ENCODE measurements at regions not wholly inside any gene's neighbourhood (a gene's known extent, or its start where the extent isn't known, plus 50 kb on each side); places are given as distances from the start of the nearest gene placed in this dataset.

- DNase-seq, result no peak
- no peak for ATAC-seq
- Mint-ChIP-seq H3K9me3 (ENCODE audit: insufficient read depth) (no peaks in the 10 kb centered on the region), H3K27ac (no peak overlapping the region), H3K36me3 (ENCODE audit: low read depth) (no peaks in the 10 kb centered on the region), H3K27me3 (ENCODE audit: low read depth) (no peaks in the 10 kb centered on the region), H3K4me1 (ENCODE audit: low read depth) (no peaks in the 10 kb centered on the region), H3K4me3 (no peak overlapping the region)
- ChIA-PET POLR2A (no interaction called here), CTCF (no interaction called here)
These were observed 169.5 kb downstream of the HS3ST3B1 start for GRCh38 chr17:14470417-14470816.

GRCh38 chr17:14469971-14470370 lies 169.1 kb downstream of the HS3ST3B1 start:
- no peak for ATAC-seq
- DNase-seq, result no peak
- Mint-ChIP-seq H3K27ac (no peak overlapping the region), H3K4me3 (no peak overlapping the region), H3K4me1 (ENCODE audit: low read depth) (no peaks in the 10 kb centered on the region), H3K36me3 (ENCODE audit: low read depth) (no peaks in the 10 kb centered on the region), H3K9me3 (ENCODE audit: insufficient read depth) (no peaks in the 10 kb centered on the region), H3K27me3 (ENCODE audit: low read depth) (no peaks in the 10 kb centered on the region)
- ChIA-PET POLR2A (no interaction called here), CTCF (interaction anchor here (0.6 kb wide), 1 partner anchor 486 kb away, joined by 3 read pairs; no protein-coding TSS in a partner anchor)

GRCh38 chr17:14468858-14469257 lies 168.0 kb downstream of the HS3ST3B1 start:
- CTCF ChIA-PET, result no interaction called here
- POLR2A ChIA-PET, result no interaction called here
- no peaks in the 10 kb centered on the region for H3K27me3 Mint-ChIP-seq (ENCODE audit: low read depth)
- ATAC-seq (no peak), DNase-seq (no peak)
- no peaks in the 10 kb centered on the region for H3K9me3 Mint-ChIP-seq (ENCODE audit: insufficient read depth)
- H3K36me3 Mint-ChIP-seq (ENCODE audit: low read depth), result no peaks in the 10 kb centered on the region
- no peak overlapping the region for H3K4me3 Mint-ChIP-seq
- H3K4me1 Mint-ChIP-seq (ENCODE audit: low read depth), result no peaks in the 10 kb centered on the region
- H3K27ac Mint-ChIP-seq, result no peak overlapping the region

- H3K27ac Mint-ChIP-seq, result no peak overlapping the region
- no peaks in the 10 kb centered on the region for H3K36me3 Mint-ChIP-seq (ENCODE audit: low read depth)
- ChIA-PET POLR2A (no interaction called here), CTCF (no interaction called here)
- no peaks in the 10 kb centered on the region for H3K27me3 Mint-ChIP-seq (ENCODE audit: low read depth)
- no peak overlapping the region for H3K4me3 Mint-ChIP-seq
- no peak for ATAC-seq
- DNase-seq, result no peak
- peaks cover 9% of the 10 kb centered on the region for H3K9me3 Mint-ChIP-seq (ENCODE audit: insufficient read depth)
- H3K4me1 Mint-ChIP-seq (ENCODE audit: low read depth), result no peaks in the 10 kb centered on the region
These were observed 160.3 kb downstream of the HS3ST3B1 start for GRCh38 chr17:14461227-14461548.

- peaks cover 9% of the 10 kb centered on the region for H3K9me3 Mint-ChIP-seq (ENCODE audit: insufficient read depth)
- DNase-seq, result no peak
- no peak for ATAC-seq
- H3K4me3 Mint-ChIP-seq, result no peak overlapping the region
- H3K36me3 Mint-ChIP-seq (ENCODE audit: low read depth), result no peaks in the 10 kb centered on the region
- POLR2A ChIA-PET, result no interaction called here
- no peaks in the 10 kb centered on the region for H3K4me1 Mint-ChIP-seq (ENCODE audit: low read depth)
- CTCF ChIA-PET, result no interaction called here
- H3K27me3 Mint-ChIP-seq (ENCODE audit: low read depth), result no peaks in the 10 kb centered on the region
- no peak overlapping the region for H3K27ac Mint-ChIP-seq
These were observed 159.8 kb downstream of the HS3ST3B1 start for GRCh38 chr17:14460516-14461226.

GRCh38 chr17:14459955-14460354 lies 159.1 kb downstream of the HS3ST3B1 start:
- H3K4me3 Mint-ChIP-seq, result no peak overlapping the region
- POLR2A ChIA-PET, result no interaction called here
- peaks cover 9% of the 10 kb centered on the region for H3K9me3 Mint-ChIP-seq (ENCODE audit: insufficient read depth)
- CTCF ChIA-PET, result no interaction called here
- no peaks in the 10 kb centered on the region for H3K27me3 Mint-ChIP-seq (ENCODE audit: low read depth)
- no peaks in the 10 kb centered on the region for H3K36me3 Mint-ChIP-seq (ENCODE audit: low read depth)
- H3K27ac Mint-ChIP-seq, result no peak overlapping the region
- ATAC-seq (no peak), DNase-seq (no peak)
- H3K4me1 Mint-ChIP-seq (ENCODE audit: low read depth), result no peaks in the 10 kb centered on the region

- Mint-ChIP-seq H3K27ac (no peak overlapping the region), H3K27me3 (ENCODE audit: low read depth) (no peaks in the 10 kb centered on the region), H3K4me3 (no peak overlapping the region), H3K36me3 (ENCODE audit: low read depth) (no peaks in the 10 kb centered on the region), H3K9me3 (ENCODE audit: insufficient read depth) (peaks cover 9% of the 10 kb centered on the region), H3K4me1 (ENCODE audit: low read depth) (no peaks in the 10 kb centered on the region)
- DNase-seq (no peak), ATAC-seq (no peak)
- CTCF ChIA-PET, result interaction anchor here (0.6 kb wide), 1 partner anchor 483 kb away, joined by 3 read pairs; no protein-coding TSS in a partner anchor
- POLR2A ChIA-PET, result no interaction called here
These were observed 157.8 kb downstream of the HS3ST3B1 start for GRCh38 chr17:14458724-14459123.

- no peak overlapping the region for H3K27ac Mint-ChIP-seq
- no peaks in the 10 kb centered on the region for H3K4me1 Mint-ChIP-seq (ENCODE audit: low read depth)
- ChIA-PET POLR2A (no interaction called here), CTCF (no interaction called here)
- H3K27me3 Mint-ChIP-seq (ENCODE audit: low read depth), result no peaks in the 10 kb centered on the region
- peaks cover 5% of the 10 kb centered on the region for H3K9me3 Mint-ChIP-seq (ENCODE audit: insufficient read depth)
- ATAC-seq (no peak), DNase-seq (no peak)
- H3K36me3 Mint-ChIP-seq (ENCODE audit: low read depth), result no peaks in the 10 kb centered on the region
- H3K4me3 Mint-ChIP-seq, result no peak overlapping the region
These were observed 153.9 kb downstream of the HS3ST3B1 start for GRCh38 chr17:14454746-14455145.

GRCh38 chr17:14452856-14453255 lies 152.0 kb downstream of the HS3ST3B1 start:
- H3K4me3 Mint-ChIP-seq, result no peak overlapping the region
- DNase-seq (no peak), ATAC-seq (no peak)
- peaks cover 4% of the 10 kb centered on the region for H3K9me3 Mint-ChIP-seq (ENCODE audit: insufficient read depth)
- no peaks in the 10 kb centered on the region for H3K4me1 Mint-ChIP-seq (ENCODE audit: low read depth)
- H3K27ac Mint-ChIP-seq, result no peak overlapping the region
- no peaks in the 10 kb centered on the region for H3K36me3 Mint-ChIP-seq (ENCODE audit: low read depth)
- CTCF ChIA-PET, result no interaction called here
- H3K27me3 Mint-ChIP-seq (ENCODE audit: low read depth), result no peaks in the 10 kb centered on the region
- POLR2A ChIA-PET, result no interaction called here

GRCh38 chr17:14451729-14452191 lies 150.9 kb downstream of the HS3ST3B1 start:
- DNase-seq (no peak), ATAC-seq (no peak)
- POLR2A ChIA-PET, result no interaction called here
- CTCF ChIA-PET, result no interaction called here
- Mint-ChIP-seq H3K27me3 (ENCODE audit: low read depth) (no peaks in the 10 kb centered on the region), H3K4me1 (ENCODE audit: low read depth) (no peaks in the 10 kb centered on the region), H3K4me3 (no peak overlapping the region), H3K27ac (no peak overlapping the region), H3K9me3 (ENCODE audit: insufficient read depth) (no peaks in the 10 kb centered on the region), H3K36me3 (ENCODE audit: low read depth) (no peaks in the 10 kb centered on the region)

GRCh38 chr17:14448818-14449217 lies 147.9 kb downstream of the HS3ST3B1 start:
- ChIA-PET POLR2A (no interaction called here), CTCF (interaction anchor here (1.7 kb wide), 1 partner anchor 21 kb away, joined by 3 read pairs; no protein-coding TSS in a partner anchor)
- H3K9me3 Mint-ChIP-seq (ENCODE audit: insufficient read depth), result no peaks in the 10 kb centered on the region
- ATAC-seq (no peak), DNase-seq (no peak)
- no peak overlapping the region for H3K27ac Mint-ChIP-seq
- no peak overlapping the region for H3K4me3 Mint-ChIP-seq
- no peaks in the 10 kb centered on the region for H3K36me3 Mint-ChIP-seq (ENCODE audit: low read depth)
- no peaks in the 10 kb centered on the region for H3K27me3 Mint-ChIP-seq (ENCODE audit: low read depth)
- H3K4me1 Mint-ChIP-seq (ENCODE audit: low read depth), result no peaks in the 10 kb centered on the region

- ChIA-PET CTCF (interaction anchor here (1.2 kb wide), 1 partner anchor 18 kb away, joined by 6 read pairs; no protein-coding TSS in a partner anchor), POLR2A (no interaction called here)
- H3K9me3 Mint-ChIP-seq (ENCODE audit: insufficient read depth), result no peaks in the 10 kb centered on the region
- no peaks in the 10 kb centered on the region for H3K36me3 Mint-ChIP-seq (ENCODE audit: low read depth)
- no peak for DNase-seq
- no peaks in the 10 kb centered on the region for H3K27me3 Mint-ChIP-seq (ENCODE audit: low read depth)
- peaks cover 2% of the 10 kb centered on the region for H3K4me1 Mint-ChIP-seq (ENCODE audit: low read depth)
- H3K4me3 Mint-ChIP-seq, result no peak overlapping the region
- no peak for ATAC-seq
- no peak overlapping the region for H3K27ac Mint-ChIP-seq
These were observed 145.9 kb downstream of the HS3ST3B1 start for GRCh38 chr17:14446825-14447224.

- CTCF ChIA-PET, result no interaction called here
These were observed 144.0 kb downstream of the HS3ST3B1 start for GRCh38 chr17:14444915-14445314.

More at GRCh38 chr17:14444915-14445314, 144.0 kb downstream of the HS3ST3B1 start:
- ATAC-seq, result no peak
- H3K36me3 Mint-ChIP-seq (ENCODE audit: low read depth), result no peaks in the 10 kb centered on the region
- POLR2A ChIA-PET, result interaction anchor here (1.5 kb wide), 1 partner anchor 17 kb away, joined by 4 read pairs; no protein-coding TSS in a partner anchor
- H3K27ac Mint-ChIP-seq, result no peak overlapping the region
- H3K27me3 Mint-ChIP-seq (ENCODE audit: low read depth), result no peaks in the 10 kb centered on the region
- H3K9me3 Mint-ChIP-seq (ENCODE audit: insufficient read depth), result no peaks in the 10 kb centered on the region
- H3K4me1 Mint-ChIP-seq (ENCODE audit: low read depth), result peaks cover 2% of the 10 kb centered on the region
- DNase-seq, result no peak
- H3K4me3 Mint-ChIP-seq, result no peak overlapping the region
